GM23248 (cell line): ENCODE measurements at regions not wholly inside any gene's neighbourhood (a gene's known extent, or its start where the extent isn't known, plus 50 kb on each side); places are given as distances from the start of the nearest gene placed in this dataset.
"Not testable (repeated sequence)": the region's sequence is repeated elsewhere in the genome, so short reads cannot be mapped to it uniquely, and the experiment has no call there.

Experiments used
- DNase-seq: peaks from one replicate; pipeline ENCODE4 v3.0.0-alpha.2; 2015
- H2AFZ ChIP-seq: fragments of 200-600 bp; sonication (generic); 2 replicates; pipeline ENCODE4 v1.6.1; 2016; ENCODE audit warnings: antibody characterized with exemption
- H3F3A ChIP-seq: fragments of 200-600 bp; sonication (generic); 2 replicates; pipeline ENCODE4 v1.6.1; 2016; ENCODE audit warnings: mild to moderate bottlenecking, antibody characterized with exemption, mixed run types; ENCODE audit not compliant: insufficient read depth
- H3K27ac ChIP-seq: fragments of 200-600 bp; sonication (generic); 2 replicates; pipeline ENCODE4 v1.5.1; 2016; ENCODE audit warnings: mild to moderate bottlenecking
- H3K27me3 ChIP-seq: fragments of 200-600 bp; sonication (generic); replicated peaks from 2 replicates; pipeline ENCODE4 v1.6.1; 2016; ENCODE audit warnings: mild to moderate bottlenecking; ENCODE audit not compliant: insufficient read depth
- H3K36me3 ChIP-seq: fragments of 200-600 bp; sonication (generic); 2 replicates; pipeline ENCODE4 v1.6.1; 2016; ENCODE audit warnings: low read depth, mild to moderate bottlenecking
- H3K4me1 ChIP-seq: fragments of 200-600 bp; sonication (generic); 2 replicates; pipeline ENCODE4 v1.6.1; 2016; ENCODE audit warnings: mild to moderate bottlenecking; ENCODE audit not compliant: insufficient read depth
- H3K4me2 ChIP-seq: fragments of 200-600 bp; sonication (generic); one replicate; pipeline ENCODE4 v1.6.1; 2016; ENCODE audit warnings: mild to moderate bottlenecking; ENCODE audit not compliant: unreplicated experiment
- H3K4me3 ChIP-seq: fragments of 200-600 bp; sonication (generic); 2 replicates; pipeline ENCODE4 v1.5.1; 2016; ENCODE audit warnings: mild to moderate bottlenecking
- H3K79me2 ChIP-seq: fragments of 200-600 bp; sonication (generic); 2 replicates; pipeline ENCODE4 v1.6.1; 2016; ENCODE audit warnings: mild to moderate bottlenecking; ENCODE audit not compliant: insufficient read depth
- H3K9ac ChIP-seq: fragments of 200-600 bp; sonication (generic); 2 replicates; pipeline ENCODE4 v1.6.1; 2016; ENCODE audit warnings: mild to moderate bottlenecking
- H3K9me2 ChIP-seq: fragments of 200-600 bp; sonication (generic); 2 replicates; pipeline ENCODE4 v1.6.1; 2016; ENCODE audit warnings: mixed run types, mild to moderate bottlenecking, moderate library complexity; ENCODE audit not compliant: insufficient read depth
- H3K9me3 ChIP-seq: fragments of 200-600 bp; sonication (generic); one replicate; pipeline ENCODE4 v1.6.1; 2017; ENCODE audit warnings: low read depth
- H4K20me1 ChIP-seq: fragments of 200-600 bp; sonication (generic); 2 replicates; pipeline ENCODE4 v1.6.0; 2016; ENCODE audit not compliant: insufficient read depth
- EZH2 ChIP-seq: fragments of 200-600 bp; sonication (generic); IDR thresholded peaks from 2 replicates; pipeline ENCODE4 v1.6.1; 2018; ENCODE audit warnings: antibody characterized with exemption, mild to moderate bottlenecking; ENCODE audit not compliant: insufficient read depth, poor library complexity, severe bottlenecking
- EZH2phosphoT487 ChIP-seq: fragments of 200-600 bp; sonication (generic); IDR thresholded peaks from 2 replicates; pipeline ENCODE4 v1.6.1; 2018; ENCODE audit warnings: antibody characterized with exemption, moderate library complexity, mild to moderate bottlenecking, low read depth; ENCODE audit not compliant: insufficient read depth
- WGBS, 2 experiments: methylation state at CpG; one replicate each; pipeline ENCODE4 v1.1.6; 2015 to 2017; ENCODE audit warnings: low lambda C conversion rate in 2 of 2, low coverage in 1 of 2; ENCODE audit errors: missing lambda C conversion rate in 2 of 2; 5-methylcytosine and 5-hydroxymethylcytosine counted together
- in situ Hi-C: fragments of 300-500 bp; cut with MboI; formaldehyde crosslinking; loops from 2 replicates; pipeline ENCODE4 v1.15.0; 2020

DNA sequence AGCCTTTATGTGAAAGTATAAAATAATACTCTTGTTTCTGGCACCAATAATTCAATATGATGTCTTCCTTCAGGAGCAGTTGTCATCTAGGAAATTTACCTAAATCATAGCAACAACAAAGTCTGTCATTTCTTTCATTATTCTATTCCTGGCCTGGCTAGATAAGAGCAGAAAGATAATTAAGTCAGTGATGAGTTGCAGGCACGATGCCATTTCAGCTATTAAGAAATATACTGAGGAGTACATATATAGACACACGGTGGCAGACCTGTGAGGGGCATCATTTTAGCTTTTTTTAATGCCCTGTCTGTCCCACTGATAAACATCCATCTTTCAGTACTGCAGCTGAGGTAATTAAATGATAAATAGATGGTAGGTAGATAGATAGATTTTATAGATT is 756.1 kb upstream of the EPHA7 start:
- TF ChIP-seq EZH2 (no peak), EZH2phosphoT487 (no peak)
- H3K9me3 ChIP-seq = no peaks in the 10 kb centered on the region
- no peak overlapping the region for H3K27ac ChIP-seq
- no peak overlapping the region for H3K9ac ChIP-seq
- H3K4me2 ChIP-seq = no peak overlapping the region
- WGBS, 2 experiments = 19 to 23% methylated on average over 2 of the region's 2 CpGs
- H3K79me2 ChIP-seq = no peaks in the 10 kb centered on the region
- in situ Hi-C loops = no loop called here
- H3K4me3 ChIP-seq = no peak overlapping the region
- no peaks in the 10 kb centered on the region for H3F3A ChIP-seq
- no peaks in the 10 kb centered on the region for H3K36me3 ChIP-seq
- no peaks in the 10 kb centered on the region for H3K4me1 ChIP-seq
- no peak overlapping the region for H2AFZ ChIP-seq
- no peak for DNase-seq
- no peaks in the 10 kb centered on the region for H3K9me2 ChIP-seq
- no peaks in the 10 kb centered on the region for H4K20me1 ChIP-seq
- no peaks in the 10 kb centered on the region for H3K27me3 ChIP-seq

DNA sequence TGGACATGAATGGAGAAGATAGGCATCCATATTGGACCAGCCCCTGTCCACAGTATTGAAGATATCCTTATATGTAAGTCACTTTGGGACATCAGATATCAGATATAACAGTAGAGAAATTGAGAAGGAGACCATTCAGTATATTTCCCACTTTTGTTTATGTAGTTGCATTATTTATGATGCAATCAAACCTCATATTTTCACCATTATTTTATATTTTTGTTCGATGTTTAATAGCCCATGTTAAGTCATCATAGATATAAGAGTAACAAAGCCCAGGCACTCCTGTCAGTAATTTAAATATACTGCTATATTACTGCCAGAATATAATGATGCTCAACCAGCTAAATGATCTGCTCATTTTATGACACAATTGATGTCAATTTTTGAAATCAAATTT is 744.5 kb upstream of the EPHA7 start:
- in situ Hi-C loops = no loop called here

DNA sequence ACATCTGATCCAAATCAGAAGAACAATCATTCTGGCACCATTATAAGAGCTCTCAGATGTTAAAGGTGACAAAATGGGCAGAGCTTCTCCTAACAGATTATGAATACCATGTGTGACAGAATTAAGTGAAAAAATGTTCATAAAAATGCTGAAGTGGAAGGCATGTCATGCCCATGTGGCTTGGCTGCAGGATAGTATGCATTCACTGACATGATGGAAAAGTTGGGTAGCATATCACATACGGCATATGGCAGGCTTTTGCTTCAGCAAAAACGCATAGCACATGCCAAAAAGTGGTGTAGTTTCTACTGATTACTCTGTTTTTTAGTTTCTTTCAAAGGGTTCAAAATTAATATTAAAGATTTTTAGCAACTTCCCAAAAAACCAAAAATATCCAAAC is 731.5 kb upstream of the EPHA7 start:
- H3K79me2 ChIP-seq = no peaks in the 10 kb centered on the region
- TF ChIP-seq EZH2 = no peak
- no peak for TF ChIP-seq EZH2phosphoT487

More for the DNA sequence above, 744.5 kb upstream of the EPHA7 start:
- Histone ChIP-seq H3K79me2 (no peaks in the 10 kb centered on the region), H3K4me1 (no peaks in the 10 kb centered on the region), H3K36me3 (no peaks in the 10 kb centered on the region), H3K27ac (no peak overlapping the region), H3K9ac (no peak overlapping the region), H3K4me3 (no peak overlapping the region), H3K9me2 (no peaks in the 10 kb centered on the region), H3K27me3 (no peaks in the 10 kb centered on the region), H3K4me2 (no peak overlapping the region), H2AFZ (no peak overlapping the region), H4K20me1 (no peaks in the 10 kb centered on the region), H3F3A (no peaks in the 10 kb centered on the region), H3K9me3 (no peaks in the 10 kb centered on the region)
- TF ChIP-seq EZH2phosphoT487 (no peak), EZH2 (no peak)
- no peak for DNase-seq
- 35 to 38% methylated on average over 1 of the region's 1 CpG for WGBS, 2 experiments

DNA sequence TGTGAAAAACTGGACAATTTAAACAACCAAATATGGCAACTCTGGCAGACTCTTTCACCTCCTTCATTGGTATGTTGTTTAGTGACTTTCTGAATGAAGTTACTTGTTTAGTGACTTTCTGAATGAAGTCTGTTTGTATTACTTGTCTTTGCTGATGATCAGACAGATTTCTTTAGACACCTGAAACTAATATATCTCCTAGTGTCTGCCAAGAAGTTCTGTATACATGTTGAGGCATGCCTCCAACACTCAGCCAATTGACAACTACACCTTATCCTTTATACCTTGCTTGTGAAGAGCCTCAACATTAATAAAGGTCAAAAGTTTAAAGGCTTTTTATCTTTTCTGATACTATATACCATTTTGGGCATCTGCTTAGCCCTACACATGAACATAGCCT is 725.4 kb upstream of the EPHA7 start:
- in situ Hi-C loops = no loop called here
- Histone ChIP-seq H3K27ac (no peak overlapping the region), H2AFZ (no peak overlapping the region), H3K79me2 (no peaks in the 10 kb centered on the region), H3K4me3 (no peak overlapping the region), H3K9me3 (no peaks in the 10 kb centered on the region), H3F3A (no peaks in the 10 kb centered on the region), H3K9me2 (no peaks in the 10 kb centered on the region), H3K4me2 (no peak overlapping the region), H3K4me1 (no peaks in the 10 kb centered on the region), H3K27me3 (no peaks in the 10 kb centered on the region), H4K20me1 (no peaks in the 10 kb centered on the region), H3K9ac (no peak overlapping the region), H3K36me3 (no peaks in the 10 kb centered on the region)
- no peak for DNase-seq
- TF ChIP-seq EZH2 = no peak
- TF ChIP-seq EZH2phosphoT487 = no peak

More for the DNA sequence above, 731.5 kb upstream of the EPHA7 start:
- Histone ChIP-seq H3K9me3 (no peaks in the 10 kb centered on the region), H3K27ac (no peak overlapping the region), H3K9ac (no peak overlapping the region), H3K4me2 (no peak overlapping the region), H4K20me1 (no peaks in the 10 kb centered on the region), H3K36me3 (no peaks in the 10 kb centered on the region), H3K9me2 (no peaks in the 10 kb centered on the region), H3F3A (no peaks in the 10 kb centered on the region), H3K4me3 (no peak overlapping the region), H2AFZ (no peak overlapping the region), H3K4me1 (no peaks in the 10 kb centered on the region), H3K27me3 (no peaks in the 10 kb centered on the region)
- no peak for DNase-seq
- in situ Hi-C loops = no loop called here
- 17% methylated on average over 2 of the region's 2 CpGs for WGBS, 2 experiments

DNA sequence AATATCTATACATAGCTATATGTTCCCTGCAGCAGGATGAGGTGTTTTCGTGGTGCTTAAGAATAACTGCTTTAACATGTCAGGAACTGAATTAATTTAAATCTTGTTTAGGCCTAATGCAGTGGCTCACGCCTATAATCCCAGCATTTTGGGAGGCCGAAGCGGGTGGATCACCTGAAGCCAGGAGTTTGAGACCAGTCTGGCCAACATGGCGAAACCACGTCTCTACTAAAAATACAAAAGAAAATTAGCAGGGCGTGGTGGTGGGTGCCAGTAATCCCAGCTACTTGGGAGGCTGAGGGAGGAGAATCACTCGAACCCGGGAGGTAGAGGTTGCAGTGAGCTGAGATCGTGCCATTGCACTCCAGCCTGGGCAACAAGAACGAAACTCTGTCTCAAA is 717.8 kb upstream of the EPHA7 start:
- H3K4me2 ChIP-seq, H3K9me3 ChIP-seq, H3K27ac ChIP-seq, H3K4me1 ChIP-seq, H2AFZ ChIP-seq, H4K20me1 ChIP-seq, H3K4me3 ChIP-seq, H3K27me3 ChIP-seq, H3K9ac ChIP-seq, H3K9me2 ChIP-seq, H3F3A ChIP-seq, in situ Hi-C loops, DNase-seq, H3K36me3 ChIP-seq, H3K79me2 ChIP-seq: not testable (repeated sequence)
- WGBS, 2 experiments = 35 to 38% methylated on average over 11 of the region's 11 CpGs
